GM12878 (cell line): ENCODE measurements at regions not wholly inside any gene's neighbourhood (a gene's known extent, or its start where the extent isn't known, plus 50 kb on each side); places are given as distances from the start of the nearest gene placed in this dataset.
"Not testable (repeated sequence)": the region's sequence is repeated elsewhere in the genome, so short reads cannot be mapped to it uniquely, and the experiment has no call there.

Experiments
- CEBPB ChIP-seq, 2 experiments: fragments of 150-350 bp in 1 of 2; IDR thresholded peaks; 2 replicates each; pipeline ENCODE4 v1.6.1; 2012 to 2014; ENCODE audit warnings: low read depth in 2 of 2, low read length in 2 of 2, borderline replicate concordance in 1 of 2, inconsistent platforms in 1 of 2
- CHD1 ChIP-seq: IDR thresholded peaks from 2 replicates; pipeline ENCODE4 v1.6.1; 2012; ENCODE audit warnings: low read depth, low read length, improper control_type of control experiment
- HDAC6 ChIP-seq: fragments of 200-600 bp; sonication (generic); IDR thresholded peaks from one replicate; pipeline ENCODE4 v1.8.0; 2017; ENCODE audit warnings: antibody characterized with exemption; ENCODE audit not compliant: unreplicated experiment
- POLR2AphosphoS5 ChIP-seq: IDR thresholded peaks from 2 replicates; pipeline ENCODE4 v1.6.1; 2011; ENCODE audit warnings: mild to moderate bottlenecking, low read length, inconsistent platforms
- SRF ChIP-seq, 2 experiments: IDR thresholded peaks; 2 replicates each; pipeline ENCODE4 v1.6.1; 2011; ENCODE audit warnings: low read depth in 2 of 2, low read length in 2 of 2, mild to moderate bottlenecking in 1 of 2, moderate library complexity in 1 of 2
- TAF1 ChIP-seq: IDR thresholded peaks from 2 replicates; pipeline ENCODE4 v1.6.1; 2011; ENCODE audit warnings: mild to moderate bottlenecking, low read depth, low read length, borderline replicate concordance
- ZNF217 ChIP-seq: fragments of 450-650 bp; IDR thresholded peaks from 2 replicates; pipeline ENCODE4 v1.6.1; 2017; ENCODE audit warnings: antibody characterized with exemption, mild to moderate bottlenecking
- TF ChIP-seq, protein P1 (sequence below): IDR thresholded peaks from 2 replicates; pipeline ENCODE4 v1.6.1; 2012; ENCODE audit warnings: low read length, inconsistent platforms
- TF ChIP-seq, protein P2 (sequence below), 3 experiments: IDR thresholded peaks in 2 of 3; conservative IDR thresholded peaks in 1 of 3; 2 replicates each; pipeline ENCODE4 v1.5.1; 2011; ENCODE audit warnings: low read depth in 3 of 3, low read length in 3 of 3, mild to moderate bottlenecking in 3 of 3, control low read depth in 2 of 3, moderate library complexity in 2 of 3, inconsistent platforms in 1 of 3, mixed read lengths in 1 of 3; ENCODE audit not compliant: control insufficient read depth in 2 of 3, insufficient read depth in 1 of 3; ENCODE audit errors: extremely low read depth in 1 of 3
- TF ChIP-seq, protein P3 (sequence below): fragments of 450-650 bp; IDR thresholded peaks from 2 replicates; pipeline ENCODE4 v1.6.1; 2017; ENCODE audit warnings: mild to moderate bottlenecking

DNA sequence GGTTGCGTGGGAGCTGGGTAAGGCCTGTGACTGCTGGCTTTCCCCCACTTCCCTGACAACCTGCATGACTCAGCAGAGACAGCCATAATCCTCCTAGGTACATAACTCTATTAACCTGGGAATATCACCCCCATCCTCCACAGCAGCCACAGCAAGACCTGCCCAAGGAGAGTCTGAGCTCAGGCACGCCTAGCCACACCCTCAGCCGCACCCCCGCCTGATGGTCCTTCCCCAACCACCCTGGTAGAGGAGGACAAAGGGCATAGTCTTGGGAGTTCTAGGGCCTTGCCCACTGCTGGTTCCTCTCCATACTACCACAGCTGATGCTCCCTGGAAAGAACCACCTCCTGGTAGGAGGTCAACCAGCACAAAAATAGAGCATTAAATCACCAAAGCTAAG, 965.4 kb downstream of the TSN start:
- TF ChIP-seq SRF (IDR thresholded peaks at IDR 0.05; ENCODE audit: low read depth in 2 of 2, low read length in 2 of 2); CEBPB (IDR thresholded peaks at IDR 0.05; ENCODE audit: borderline replicate concordance in 1 of 2, low read depth in 2 of 2, low read length in 2 of 2); POLR2AphosphoS5; CHD1; TAF1; ZNF217; HDAC6: not testable (repeated sequence)
- TF ChIP-seq, protein P1, sequence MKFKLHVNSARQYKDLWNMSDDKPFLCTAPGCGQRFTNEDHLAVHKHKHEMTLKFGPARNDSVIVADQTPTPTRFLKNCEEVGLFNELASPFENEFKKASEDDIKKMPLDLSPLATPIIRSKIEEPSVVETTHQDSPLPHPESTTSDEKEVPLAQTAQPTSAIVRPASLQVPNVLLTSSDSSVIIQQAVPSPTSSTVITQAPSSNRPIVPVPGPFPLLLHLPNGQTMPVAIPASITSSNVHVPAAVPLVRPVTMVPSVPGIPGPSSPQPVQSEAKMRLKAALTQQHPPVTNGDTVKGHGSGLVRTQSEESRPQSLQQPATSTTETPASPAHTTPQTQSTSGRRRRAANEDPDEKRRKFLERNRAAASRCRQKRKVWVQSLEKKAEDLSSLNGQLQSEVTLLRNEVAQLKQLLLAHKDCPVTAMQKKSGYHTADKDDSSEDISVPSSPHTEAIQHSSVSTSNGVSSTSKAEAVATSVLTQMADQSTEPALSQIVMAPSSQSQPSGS, result not testable (repeated sequence)
- TF ChIP-seq, protein P2, sequence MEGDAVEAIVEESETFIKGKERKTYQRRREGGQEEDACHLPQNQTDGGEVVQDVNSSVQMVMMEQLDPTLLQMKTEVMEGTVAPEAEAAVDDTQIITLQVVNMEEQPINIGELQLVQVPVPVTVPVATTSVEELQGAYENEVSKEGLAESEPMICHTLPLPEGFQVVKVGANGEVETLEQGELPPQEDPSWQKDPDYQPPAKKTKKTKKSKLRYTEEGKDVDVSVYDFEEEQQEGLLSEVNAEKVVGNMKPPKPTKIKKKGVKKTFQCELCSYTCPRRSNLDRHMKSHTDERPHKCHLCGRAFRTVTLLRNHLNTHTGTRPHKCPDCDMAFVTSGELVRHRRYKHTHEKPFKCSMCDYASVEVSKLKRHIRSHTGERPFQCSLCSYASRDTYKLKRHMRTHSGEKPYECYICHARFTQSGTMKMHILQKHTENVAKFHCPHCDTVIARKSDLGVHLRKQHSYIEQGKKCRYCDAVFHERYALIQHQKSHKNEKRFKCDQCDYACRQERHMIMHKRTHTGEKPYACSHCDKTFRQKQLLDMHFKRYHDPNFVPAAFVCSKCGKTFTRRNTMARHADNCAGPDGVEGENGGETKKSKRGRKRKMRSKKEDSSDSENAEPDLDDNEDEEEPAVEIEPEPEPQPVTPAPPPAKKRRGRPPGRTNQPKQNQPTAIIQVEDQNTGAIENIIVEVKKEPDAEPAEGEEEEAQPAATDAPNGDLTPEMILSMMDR (IDR thresholded peaks at IDR 0.05 in 2 of 3, conservative IDR thresholded peaks at IDR 0.05 in 1 of 3; ENCODE audit: control insufficient read depth in 2 of 3, extremely low read depth in 1 of 3, insufficient read depth in 1 of 3, low read depth in 3 of 3, low read length in 3 of 3), result not testable (repeated sequence)
- TF ChIP-seq, protein P3, sequence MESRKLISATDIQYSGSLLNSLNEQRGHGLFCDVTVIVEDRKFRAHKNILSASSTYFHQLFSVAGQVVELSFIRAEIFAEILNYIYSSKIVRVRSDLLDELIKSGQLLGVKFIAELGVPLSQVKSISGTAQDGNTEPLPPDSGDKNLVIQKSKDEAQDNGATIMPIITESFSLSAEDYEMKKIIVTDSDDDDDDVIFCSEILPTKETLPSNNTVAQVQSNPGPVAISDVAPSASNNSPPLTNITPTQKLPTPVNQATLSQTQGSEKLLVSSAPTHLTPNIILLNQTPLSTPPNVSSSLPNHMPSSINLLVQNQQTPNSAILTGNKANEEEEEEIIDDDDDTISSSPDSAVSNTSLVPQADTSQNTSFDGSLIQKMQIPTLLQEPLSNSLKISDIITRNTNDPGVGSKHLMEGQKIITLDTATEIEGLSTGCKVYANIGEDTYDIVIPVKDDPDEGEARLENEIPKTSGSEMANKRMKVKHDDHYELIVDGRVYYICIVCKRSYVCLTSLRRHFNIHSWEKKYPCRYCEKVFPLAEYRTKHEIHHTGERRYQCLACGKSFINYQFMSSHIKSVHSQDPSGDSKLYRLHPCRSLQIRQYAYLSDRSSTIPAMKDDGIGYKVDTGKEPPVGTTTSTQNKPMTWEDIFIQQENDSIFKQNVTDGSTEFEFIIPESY, result not testable (repeated sequence)
